ENCODE measurements at regions not wholly inside any gene's neighbourhood (a gene's known extent, or its start where the extent isn't known, plus 50 kb on each side); places are given as distances from the start of the nearest gene placed in this dataset.
A peak's percentile ranks its signal among the peaks of the same experiment; 100 is the strongest.

DNA sequence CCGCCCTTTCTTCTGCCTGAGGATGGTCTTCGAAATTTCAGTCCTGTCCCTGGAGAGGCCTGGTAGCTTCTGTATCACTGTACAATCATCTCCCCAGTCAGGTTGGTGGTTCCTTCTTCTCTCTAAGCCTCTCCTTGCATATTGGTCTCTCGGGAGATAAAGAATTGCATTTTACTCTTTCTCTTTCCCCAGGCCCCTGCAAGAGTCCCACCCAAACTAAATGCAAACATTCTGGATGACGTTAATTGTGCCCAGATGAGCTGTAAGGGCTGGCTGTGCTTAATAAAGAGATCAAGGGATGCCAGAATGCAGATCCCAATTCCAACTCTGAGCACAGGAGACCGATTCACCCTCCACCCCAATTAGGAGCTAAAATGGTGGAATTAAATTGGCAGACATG lies 835.4 kb upstream of the TMEM132C start:
- H3K9ac ChIP-seq: no peak overlapping the region
- H3K4me3 ChIP-seq: no peak overlapping the region
- no peak overlapping the region for H3K27ac ChIP-seq
- no peaks in the 10 kb centered on the region for H4K20me1 ChIP-seq
- H3K4me2 ChIP-seq: no peak overlapping the region
- no peaks in the 10 kb centered on the region for H3K9me3 ChIP-seq
- TF ChIP-seq Cebpa-rat (IDR thresholded peaks at IDR 0.05): no peak
- H3K4me1 ChIP-seq: 0 out of 2 replicates have a peak, but pooled peaks cover 4% of the 10 kb centered on the region
- no peaks in the 10 kb centered on the region for H3K27me3 ChIP-seq
- H3K36me3 ChIP-seq: no peaks in the 10 kb centered on the region

DNA sequence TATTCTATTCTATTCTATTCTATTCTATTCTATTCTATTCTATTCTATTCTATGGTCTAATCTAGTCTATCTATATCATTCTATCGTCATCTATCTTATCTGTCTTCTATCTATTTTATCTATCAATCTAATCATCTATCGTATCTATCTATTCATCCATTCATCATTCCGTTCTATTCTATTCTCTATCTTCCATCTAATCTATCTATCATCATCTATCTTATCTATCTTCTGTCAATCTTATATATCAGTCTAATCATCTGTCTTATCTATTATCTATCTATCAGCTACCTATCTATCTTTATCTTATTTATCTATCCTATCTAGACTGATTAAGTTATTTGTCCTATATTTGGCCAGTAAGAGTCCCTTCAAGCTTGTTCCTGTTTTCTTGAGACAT lies 831.5 kb upstream of the TMEM132C start:
- Histone ChIP-seq H3K36me3 (no peaks in the 10 kb centered on the region), H4K20me1 (no peaks in the 10 kb centered on the region), H3K9me3 (peaks cover 8% of the 10 kb centered on the region; the same call in 1 of the 2 replicates), H3K27me3 (no peaks in the 10 kb centered on the region), H3K27ac (no peak overlapping the region), H3K4me3 (no peak overlapping the region), H3K4me1 (0 out of 2 replicates have a peak, but pooled peaks cover 4% of the 10 kb centered on the region), H3K4me2 (no peak overlapping the region), H3K9ac (no peak overlapping the region)
- no peak for TF ChIP-seq Cebpa-rat (IDR thresholded peaks at IDR 0.05)

GRCh38 chr12:127438512-127439244 lies 828.3 kb upstream of the TMEM132C start:
- H3K9ac ChIP-seq: no peak overlapping the region
- H3K4me1 ChIP-seq: 0 out of 2 replicates have a peak, but pooled peaks cover 4% of the 10 kb centered on the region
- no peak overlapping the region for H3K4me3 ChIP-seq
- H3K27ac ChIP-seq: no peak overlapping the region
- peaks cover 9% of the 10 kb centered on the region; the same call in 1 of the 2 replicates for H3K9me3 ChIP-seq
- H4K20me1 ChIP-seq: no peaks in the 10 kb centered on the region
- no peaks in the 10 kb centered on the region for H3K36me3 ChIP-seq
- no peak overlapping the region for H3K4me2 ChIP-seq
- no peaks in the 10 kb centered on the region for H3K27me3 ChIP-seq
- TF ChIP-seq Cebpa-rat (IDR thresholded peaks at IDR 0.05): no peak

- no peaks in the 10 kb centered on the region for H3K36me3 ChIP-seq
- H3K4me2 ChIP-seq: peak overlapping the region; percentile 72
- H4K20me1 ChIP-seq: no peaks in the 10 kb centered on the region
- H3K9ac ChIP-seq: no peak overlapping the region
- TF ChIP-seq Cebpa-rat (IDR thresholded peaks at IDR 0.05): no peak
- peaks cover 37% of the 10 kb centered on the region for H3K4me1 ChIP-seq
- no peak overlapping the region for H3K4me3 ChIP-seq
- H3K27me3 ChIP-seq: no peaks in the 10 kb centered on the region
- no peaks in the 10 kb centered on the region for H3K9me3 ChIP-seq
- peak overlapping the region; percentile 69 for H3K27ac ChIP-seq
Observed at GRCh38 chr12:127445581-127446139, 821.3 kb upstream of the TMEM132C start.

- Histone ChIP-seq H3K27me3 (no peaks in the 10 kb centered on the region), H3K9me3 (no peaks in the 10 kb centered on the region), H3K36me3 (no peaks in the 10 kb centered on the region), H3K4me2 (no peak overlapping the region), H3K27ac (no peak overlapping the region), H3K9ac (no peak overlapping the region), H3K4me1 (peaks cover 37% of the 10 kb centered on the region), H4K20me1 (no peaks in the 10 kb centered on the region), H3K4me3 (no peak overlapping the region)
- no peak for TF ChIP-seq Cebpa-rat (IDR thresholded peaks at IDR 0.05)
Observed at GRCh38 chr12:127448906-127449305, 818.1 kb upstream of the TMEM132C start.

DNA sequence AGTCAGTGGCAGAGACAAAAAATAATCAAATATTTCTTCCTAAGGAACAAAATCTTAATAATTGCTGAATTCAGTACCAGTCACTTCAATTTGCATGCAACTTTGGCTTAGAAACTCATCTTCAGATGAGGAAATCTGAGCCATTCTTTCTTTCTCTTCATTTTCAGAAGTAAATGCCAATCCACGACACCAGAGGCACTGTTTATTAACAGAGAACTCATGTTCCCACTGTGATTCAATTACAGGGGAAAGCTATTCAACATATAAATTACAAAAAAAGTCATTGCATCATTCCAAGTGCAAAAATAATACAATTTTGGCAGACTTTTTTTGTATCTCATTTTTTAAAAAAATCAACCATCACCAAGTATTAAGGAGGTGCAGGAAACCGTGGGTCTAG lies 816.1 kb upstream of the TMEM132C start:
- Histone ChIP-seq H3K4me2 (no peak overlapping the region), H3K4me3 (no peak overlapping the region), H3K9me3 (peaks cover 2% of the 10 kb centered on the region), H3K9ac (no peak overlapping the region), H4K20me1 (no peaks in the 10 kb centered on the region), H3K4me1 (peaks cover 27% of the 10 kb centered on the region), H3K27me3 (no peaks in the 10 kb centered on the region), H3K36me3 (no peaks in the 10 kb centered on the region), H3K27ac (no peak overlapping the region)
- no peak for TF ChIP-seq Cebpa-rat (IDR thresholded peaks at IDR 0.05)

DNA sequence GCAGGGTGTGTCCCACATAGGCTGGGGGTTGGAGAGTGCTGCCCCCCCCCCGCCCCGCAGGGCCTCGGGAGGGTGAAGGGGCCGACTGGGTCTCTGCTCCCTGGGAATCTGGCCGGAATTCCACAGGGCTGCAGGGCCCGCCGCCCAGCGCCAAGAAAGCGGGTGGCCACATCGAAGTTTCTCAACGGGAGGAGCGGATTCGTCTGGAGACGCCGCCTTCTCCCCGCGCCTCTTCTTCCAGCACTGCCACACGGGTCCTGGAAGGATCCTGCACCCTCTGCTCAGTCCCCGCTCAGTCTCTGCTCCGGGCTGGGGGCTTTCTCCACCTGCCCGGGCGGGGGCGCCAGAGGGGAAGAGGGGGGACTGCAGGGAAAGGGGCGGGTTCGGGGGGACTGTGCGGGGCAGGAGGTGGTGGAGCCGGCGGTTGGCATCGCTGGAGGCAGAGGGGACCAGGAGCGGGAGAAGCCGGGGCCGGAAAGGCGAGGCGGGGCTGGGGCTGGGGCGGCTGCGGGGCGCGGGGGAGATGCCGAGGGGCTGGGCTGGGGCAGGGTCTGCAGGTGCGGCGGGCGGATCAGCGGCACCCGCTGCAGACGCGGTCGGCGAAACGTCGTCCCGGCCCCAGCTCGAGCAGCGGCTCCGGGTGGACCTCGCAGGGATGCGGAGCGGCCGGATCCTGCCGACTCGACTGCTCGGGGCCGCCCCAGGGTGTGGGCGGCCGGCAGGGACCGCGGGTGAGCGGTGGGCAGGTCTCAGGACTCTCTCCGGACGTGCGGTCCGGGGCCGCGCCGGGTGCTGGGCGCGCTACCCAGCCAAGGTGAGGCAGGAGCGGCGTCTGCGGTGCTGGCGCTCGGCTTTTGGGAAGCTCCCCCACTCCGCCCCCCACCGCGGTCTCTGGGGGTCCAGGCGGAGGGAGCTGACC lies 811.4 kb upstream of the TMEM132C start:
- TF ChIP-seq Cebpa-rat (IDR thresholded peaks at IDR 0.05): no peak
- Histone ChIP-seq H3K9me3 (peaks cover 10% of the 10 kb centered on the region), H4K20me1 (no peaks in the 10 kb centered on the region), H3K27me3 (no peaks in the 10 kb centered on the region), H3K36me3 (no peaks in the 10 kb centered on the region), H3K4me2 (no peak overlapping the region), H3K9ac (no peak overlapping the region), H3K4me3 (no peak overlapping the region), H3K4me1 (no peaks in the 10 kb centered on the region), H3K27ac (no peak overlapping the region)

DNA sequence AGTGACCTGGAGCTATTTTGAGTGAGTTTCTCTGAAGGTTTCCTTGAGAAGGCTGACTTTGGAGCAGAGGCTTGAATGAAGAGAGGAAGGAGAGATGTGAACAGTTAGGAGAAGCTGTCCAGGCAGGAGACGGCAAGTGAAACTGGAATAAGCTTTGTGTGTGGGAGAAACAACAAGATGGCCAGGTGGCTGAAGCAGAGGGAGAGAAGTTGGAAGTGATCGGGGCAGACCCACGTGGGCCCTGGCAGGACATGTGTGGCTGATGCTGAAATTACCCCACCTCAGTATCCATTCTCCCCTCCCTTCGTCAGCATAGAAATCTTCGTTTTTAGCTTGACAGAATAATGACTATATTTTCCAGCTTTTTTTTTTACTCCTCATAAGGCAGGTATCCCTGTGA lies 809.2 kb upstream of the TMEM132C start:
- H3K4me2 ChIP-seq: no peak overlapping the region
- no peaks in the 10 kb centered on the region for H3K36me3 ChIP-seq
- peaks cover 10% of the 10 kb centered on the region for H3K9me3 ChIP-seq
- H3K9ac ChIP-seq: no peak overlapping the region
- no peak for TF ChIP-seq Cebpa-rat (IDR thresholded peaks at IDR 0.05)
- H3K4me3 ChIP-seq: no peak overlapping the region
- H3K27me3 ChIP-seq: no peaks in the 10 kb centered on the region
- no peaks in the 10 kb centered on the region for H3K4me1 ChIP-seq
- no peak overlapping the region for H3K27ac ChIP-seq
- H4K20me1 ChIP-seq: no peaks in the 10 kb centered on the region

DNA sequence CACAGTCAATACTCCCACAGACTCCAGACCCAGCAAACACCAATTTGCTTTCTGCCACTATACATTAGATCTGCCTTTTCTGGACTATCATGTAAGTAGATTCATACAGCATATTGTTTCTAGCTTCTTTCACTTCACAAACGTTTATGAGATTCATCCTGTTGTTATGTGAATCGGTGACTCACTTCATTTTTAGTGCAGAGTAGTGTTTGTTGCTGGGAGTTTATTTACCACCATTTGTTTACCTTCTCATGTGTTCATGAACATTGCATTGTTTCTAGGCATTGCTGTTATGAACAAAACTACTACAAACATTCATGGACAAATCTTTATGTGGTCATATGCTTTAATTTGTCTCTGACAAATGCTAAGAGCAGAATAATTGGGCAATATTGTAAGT lies 807.8 kb upstream of the TMEM132C start:
- no peak overlapping the region for H3K27ac ChIP-seq
- TF ChIP-seq Cebpa-rat (IDR thresholded peaks at IDR 0.05): no peak
- no peaks in the 10 kb centered on the region for H3K4me1 ChIP-seq
- no peaks in the 10 kb centered on the region for H3K36me3 ChIP-seq
- H3K27me3 ChIP-seq: no peaks in the 10 kb centered on the region
- peaks cover 10% of the 10 kb centered on the region for H3K9me3 ChIP-seq
- H4K20me1 ChIP-seq: no peaks in the 10 kb centered on the region
- no peak overlapping the region for H3K9ac ChIP-seq
- H3K4me2 ChIP-seq: no peak overlapping the region
- no peak overlapping the region for H3K4me3 ChIP-seq

GRCh38 chr12:127459687-127460086 lies 807.3 kb upstream of the TMEM132C start:
- Histone ChIP-seq H3K27ac (no peak overlapping the region), H3K4me1 (no peaks in the 10 kb centered on the region), H3K4me2 (no peak overlapping the region), H4K20me1 (no peaks in the 10 kb centered on the region), H3K36me3 (no peaks in the 10 kb centered on the region), H3K9me3 (peaks cover 10% of the 10 kb centered on the region), H3K27me3 (no peaks in the 10 kb centered on the region), H3K4me3 (no peak overlapping the region), H3K9ac (no peak overlapping the region)
- TF ChIP-seq Cebpa-rat (IDR thresholded peaks at IDR 0.05): no peak
